Stimulated activated CD8-positive, alpha-beta memory T cell treated with anti-CD3 and anti-CD28 coated beads, Interleukin-15, amount 100 ng/mL, for 4 hours (primary cell): ENCODE measurements at regions not wholly inside any gene's neighbourhood (a gene's known extent, or its start where the extent isn't known, plus 50 kb on each side); places are given as distances from the start of the nearest gene placed in this dataset.

Experiments used
- DNase-seq, 2 donors: peaks; one replicate each; pipeline ENCODE4 v3.0.0-alpha.2; 2020; ENCODE audit warnings: low read depth in 2 of 2

GRCh38 chr3:72568083-72568482 lies 280.2 kb downstream of the SHQ1 start:
- no peak for DNase-seq

- no peak for DNase-seq
Observed at GRCh38 chr3:72567474-72567873, 280.8 kb downstream of the SHQ1 start.

- DNase-seq, result no peak
Observed at GRCh38 chr3:72565593-72565992, 282.7 kb downstream of the SHQ1 start.

GRCh38 chr3:72563690-72564370 lies 284.4 kb downstream of the SHQ1 start:
- no peak for DNase-seq

GRCh38 chr3:72560846-72561675 lies 287.2 kb downstream of the SHQ1 start:
- DNase-seq, result no peak

- DNase-seq, result no peak
Observed at GRCh38 chr3:72559385-72559784, 288.9 kb downstream of the SHQ1 start.

GRCh38 chr3:72558001-72558400 lies 290.2 kb downstream of the SHQ1 start:
- DNase-seq, result no peak

- no peak for DNase-seq
Observed at GRCh38 chr3:72555714-72556113, 292.5 kb downstream of the SHQ1 start.

- no peak for DNase-seq
Observed at GRCh38 chr3:72554689-72555088, 293.6 kb downstream of the SHQ1 start.

GRCh38 chr3:72553298-72553697 lies 294.9 kb downstream of the SHQ1 start:
- DNase-seq, result no peak

- DNase-seq, result no peak
Observed at GRCh38 chr3:72550582-72551262, 297.5 kb downstream of the SHQ1 start.

GRCh38 chr3:72549761-72550581 lies 298.3 kb downstream of the SHQ1 start:
- no peak for DNase-seq

- no peak for DNase-seq
Observed at GRCh38 chr3:72548981-72549380, 299.3 kb downstream of the SHQ1 start.

- DNase-seq, result no peak
Observed at GRCh38 chr3:72548461-72548860, 299.8 kb downstream of the SHQ1 start.

GRCh38 chr3:72547183-72547582 lies 301.1 kb downstream of the SHQ1 start:
- DNase-seq, result no peak

GRCh38 chr3:72544239-72544638 lies 304.0 kb downstream of the SHQ1 start:
- no peak for DNase-seq

GRCh38 chr3:72543246-72543645 lies 305.0 kb downstream of the SHQ1 start:
- DNase-seq, result no peak

GRCh38 chr3:72542781-72543180 lies 305.5 kb downstream of the SHQ1 start:
- DNase-seq, result no peak

- no peak for DNase-seq
Observed at GRCh38 chr3:72539856-72540255, 308.4 kb downstream of the SHQ1 start.

GRCh38 chr3:72538070-72538745 lies 310.0 kb downstream of the SHQ1 start:
- DNase-seq, result no peak

- DNase-seq, result no peak
Observed at GRCh38 chr3:72537448-72537847, 310.8 kb downstream of the SHQ1 start.
